Fibroblast of villous mesenchyme (primary cell): ENCODE measurements at regions not wholly inside any gene's neighbourhood (a gene's known extent, or its start where the extent isn't known, plus 50 kb on each side); places are given as distances from the start of the nearest gene placed in this dataset.
"Not testable (repeated sequence)": the region's sequence is repeated elsewhere in the genome, so short reads cannot be mapped to it uniquely, and the experiment has no call there.

Source experiments
- DNase-seq: peaks from one replicate; pipeline ENCODE4 v3.0.0-alpha.2; 2010; ENCODE audit warnings: low read depth
- H3K4me3 ChIP-seq: 2 replicates; pipeline ENCODE4 v1.5.1; 2011; ENCODE audit warnings: low read depth, mild to moderate bottlenecking, low read length
- TF ChIP-seq, protein P1 (sequence below): IDR thresholded peaks from 2 replicates; pipeline ENCODE4 v1.5.1; 2012; ENCODE audit warnings: low read depth, mild to moderate bottlenecking, low read length; ENCODE audit not compliant: insufficient read depth

DNA sequence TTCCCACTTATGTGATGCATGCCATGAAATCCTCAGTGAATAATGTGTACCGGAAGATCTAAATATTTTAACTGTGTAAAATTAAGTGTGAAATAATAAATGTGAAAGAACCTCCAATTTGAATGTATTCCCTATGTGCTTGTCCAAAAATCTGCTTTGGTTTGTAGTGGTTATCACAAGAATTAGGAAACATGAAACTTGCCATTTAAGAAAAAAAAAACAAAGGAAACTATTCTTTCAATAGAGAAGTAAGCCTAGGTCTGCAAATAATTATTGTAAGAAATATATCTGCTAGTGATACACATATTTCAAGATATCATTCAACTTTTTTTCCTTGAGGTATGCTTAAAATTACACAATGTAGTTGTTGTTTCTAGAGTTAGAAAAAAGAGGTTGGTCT is 500.4 kb downstream of the SLC6A15 start:
- DNase-seq = no peak
- TF ChIP-seq, protein P1, sequence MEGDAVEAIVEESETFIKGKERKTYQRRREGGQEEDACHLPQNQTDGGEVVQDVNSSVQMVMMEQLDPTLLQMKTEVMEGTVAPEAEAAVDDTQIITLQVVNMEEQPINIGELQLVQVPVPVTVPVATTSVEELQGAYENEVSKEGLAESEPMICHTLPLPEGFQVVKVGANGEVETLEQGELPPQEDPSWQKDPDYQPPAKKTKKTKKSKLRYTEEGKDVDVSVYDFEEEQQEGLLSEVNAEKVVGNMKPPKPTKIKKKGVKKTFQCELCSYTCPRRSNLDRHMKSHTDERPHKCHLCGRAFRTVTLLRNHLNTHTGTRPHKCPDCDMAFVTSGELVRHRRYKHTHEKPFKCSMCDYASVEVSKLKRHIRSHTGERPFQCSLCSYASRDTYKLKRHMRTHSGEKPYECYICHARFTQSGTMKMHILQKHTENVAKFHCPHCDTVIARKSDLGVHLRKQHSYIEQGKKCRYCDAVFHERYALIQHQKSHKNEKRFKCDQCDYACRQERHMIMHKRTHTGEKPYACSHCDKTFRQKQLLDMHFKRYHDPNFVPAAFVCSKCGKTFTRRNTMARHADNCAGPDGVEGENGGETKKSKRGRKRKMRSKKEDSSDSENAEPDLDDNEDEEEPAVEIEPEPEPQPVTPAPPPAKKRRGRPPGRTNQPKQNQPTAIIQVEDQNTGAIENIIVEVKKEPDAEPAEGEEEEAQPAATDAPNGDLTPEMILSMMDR = no peak

GRCh38 chr12:84411031-84411430 is 501.6 kb downstream of the SLC6A15 start:
- H3K4me3 ChIP-seq = no peak overlapping the region
- TF ChIP-seq, protein P1 = no peak
- DNase-seq = no peak

More for the DNA sequence above, 500.4 kb downstream of the SLC6A15 start:
- no peak overlapping the region for H3K4me3 ChIP-seq

GRCh38 chr12:84408936-84409335 is 503.7 kb downstream of the SLC6A15 start:
- TF ChIP-seq, protein P1 = no peak
- H3K4me3 ChIP-seq = no peak overlapping the region
- no peak for DNase-seq

DNA sequence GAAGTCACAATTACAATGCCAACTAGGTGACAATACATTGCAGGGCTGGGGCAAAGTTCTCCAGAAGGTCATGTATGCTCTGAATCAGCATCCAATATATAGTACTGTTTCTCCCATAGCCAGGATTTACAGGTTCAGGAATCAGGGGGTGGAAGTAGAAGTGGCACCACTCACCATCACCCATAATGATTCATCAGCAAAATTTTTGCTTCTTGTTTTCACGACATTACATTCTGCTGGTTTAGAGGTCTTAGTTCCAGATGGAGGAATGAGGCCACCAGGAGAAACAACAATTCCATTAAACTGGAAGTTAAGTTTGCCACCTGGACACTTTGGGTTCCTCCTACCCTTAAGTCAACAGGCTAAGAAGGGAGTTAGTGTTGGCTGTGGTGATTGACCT is 505.9 kb downstream of the SLC6A15 start:
- not testable (repeated sequence) for H3K4me3 ChIP-seq, DNase-seq

- TF ChIP-seq, protein P1 = no peak
- DNase-seq = no peak
- H3K4me3 ChIP-seq = no peak overlapping the region
Measured at GRCh38 chr12:84397846-84398245, 514.8 kb downstream of the SLC6A15 start.

DNA sequence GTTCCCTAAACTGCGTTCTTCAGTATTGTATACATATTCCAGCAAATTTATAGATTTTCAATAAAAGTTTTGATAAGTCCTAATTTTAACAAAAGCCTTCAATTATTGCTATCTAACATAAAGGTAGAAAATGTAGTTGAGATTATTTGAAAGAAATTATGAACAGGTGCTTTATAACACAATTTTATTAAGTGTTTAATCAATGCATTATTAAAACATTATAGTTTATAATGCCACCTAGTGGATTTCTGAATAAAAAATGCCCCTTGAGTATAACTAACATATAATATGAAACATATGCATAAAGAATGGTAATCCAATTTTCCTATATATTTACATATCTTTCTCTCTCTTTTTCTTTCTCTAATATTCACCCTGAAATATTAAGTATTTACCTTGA is 515.3 kb downstream of the SLC6A15 start:
- TF ChIP-seq, protein P1 = peak; percentile 4
- DNase-seq = peak; percentile 1
- H3K4me3 ChIP-seq = no peak overlapping the region

GRCh38 chr12:84391176-84391575 is 521.4 kb downstream of the SLC6A15 start:
- not testable (repeated sequence) for DNase-seq, H3K4me3 ChIP-seq

DNA sequence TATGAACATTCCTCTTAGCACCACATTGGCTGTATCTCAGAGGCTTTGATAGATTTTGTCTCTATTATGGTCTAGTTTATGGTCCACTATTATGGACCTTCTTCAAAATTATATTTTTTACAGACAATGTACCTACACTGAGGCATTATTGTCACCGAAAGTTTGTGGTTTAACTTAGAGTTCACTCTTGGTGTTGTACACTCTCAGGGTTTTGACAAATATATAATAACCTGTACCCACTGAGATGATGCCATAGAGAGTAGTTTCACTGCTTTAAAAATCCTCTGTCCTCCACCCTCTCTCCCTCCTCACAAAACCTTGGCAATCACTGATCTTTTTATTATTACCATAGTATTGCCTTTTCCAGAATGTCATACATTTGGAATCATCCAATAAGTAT is 528.2 kb downstream of the SLC6A15 start:
- no peak overlapping the region for H3K4me3 ChIP-seq
- TF ChIP-seq, protein P1 = no peak
- DNase-seq = no peak

- peak; percentile 23 for DNase-seq
Measured at GRCh38 chr12:84382486-84382885, 530.1 kb downstream of the SLC6A15 start.

More at GRCh38 chr12:84382486-84382885, 530.1 kb downstream of the SLC6A15 start:
- H3K4me3 ChIP-seq = not testable (repeated sequence)
